ENCODE measurements at regions not wholly inside any gene's neighbourhood (a gene's known extent, or its start where the extent isn't known, plus 50 kb on each side); places are given as distances from the start of the nearest gene placed in this dataset.

DNA sequence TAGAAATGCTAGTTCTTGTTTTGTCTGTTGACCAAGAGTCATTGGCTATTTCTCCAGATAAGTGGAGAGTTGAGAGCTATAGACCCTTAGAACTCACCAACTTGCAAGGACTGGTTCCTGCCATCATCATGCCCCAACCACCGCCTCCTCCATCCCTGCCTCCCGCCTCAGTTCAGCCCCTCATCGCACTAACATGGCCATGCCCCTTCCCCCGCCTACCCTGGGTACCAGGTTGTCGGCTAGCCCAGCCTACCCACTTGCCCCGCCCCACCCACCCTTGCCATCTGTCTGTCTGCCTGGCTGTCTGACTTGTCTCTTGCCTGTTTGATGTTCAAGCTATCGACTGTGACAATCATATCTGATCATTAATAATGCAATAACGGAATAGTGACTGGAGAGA, 154.1 kb downstream of the TRIM29 start:
- peaks cover 80% of the 10 kb centered on the region for H3K27me3 Mint-ChIP-seq (ENCODE audit: low read depth, unreplicated experiment)
- no peak overlapping the region for H2AFZ ChIP-seq (ENCODE audit: low read depth, low read length)
- no peaks in the 10 kb centered on the region for H3K36me3 ChIP-seq (ENCODE audit: insufficient read depth, low read length)
- TF ChIP-seq EZH2 (IDR thresholded peaks at IDR 0.05; ENCODE audit: insufficient read depth, low read length): no peak
- no peak for TF ChIP-seq CTCF (IDR thresholded peaks at IDR 0.05; ENCODE audit: insufficient read depth, low read depth, low read length)
- H3K9ac ChIP-seq (ENCODE audit: low read length): no peak overlapping the region
- H3K9me3 ChIP-seq (ENCODE audit: insufficient read depth, low read depth, low read length): no peaks in the 10 kb centered on the region
- H3K27me3 ChIP-seq (ENCODE audit: insufficient read depth, low read length): peaks cover 26% of the 10 kb centered on the region
- no peaks in the 10 kb centered on the region for H4K20me1 ChIP-seq (ENCODE audit: insufficient read depth, low read length)
- no peak overlapping the region for H3K4me2 ChIP-seq (ENCODE audit: low read length)
- no peaks in the 10 kb centered on the region for H3K4me1 ChIP-seq (ENCODE audit: insufficient read depth, low read length)
- no peak overlapping the region for H3K4me3 ChIP-seq (ENCODE audit: insufficient read depth, low read depth, low read length)
- DNase-seq (ENCODE audit: low read depth) (no peak), FAIRE-seq (no peak)
- H3K27ac ChIP-seq (ENCODE audit: low read depth, low read length): no peak overlapping the region
- H3K79me2 ChIP-seq (ENCODE audit: insufficient read depth, low read length): no peaks in the 10 kb centered on the region
- H3K4me3 Mint-ChIP-seq (ENCODE audit: unreplicated experiment): no peak overlapping the region
- no peaks in the 10 kb centered on the region for H3K9me3 Mint-ChIP-seq (ENCODE audit: unreplicated experiment)
- peaks cover 3% of the 10 kb centered on the region for H3K36me3 Mint-ChIP-seq (ENCODE audit: low read depth, unreplicated experiment)
- H3K4me1 Mint-ChIP-seq (ENCODE audit: low read depth, unreplicated experiment): peaks cover 2% of the 10 kb centered on the region
- H3K27ac Mint-ChIP-seq (ENCODE audit: unreplicated experiment): no peak overlapping the region

- TF ChIP-seq CTCF (IDR thresholded peaks at IDR 0.05; ENCODE audit: insufficient read depth, low read depth, low read length) (no peak), EZH2 (IDR thresholded peaks at IDR 0.05; ENCODE audit: insufficient read depth, low read length) (no peak)
- Histone ChIP-seq H2AFZ (ENCODE audit: low read depth, low read length) (no peak overlapping the region), H3K79me2 (ENCODE audit: insufficient read depth, low read length) (no peaks in the 10 kb centered on the region), H3K27me3 (ENCODE audit: insufficient read depth, low read length) (peaks cover 24% of the 10 kb centered on the region), H3K4me3 (ENCODE audit: insufficient read depth, low read depth, low read length) (no peak overlapping the region), H4K20me1 (ENCODE audit: insufficient read depth, low read length) (no peaks in the 10 kb centered on the region), H3K4me2 (ENCODE audit: low read length) (no peak overlapping the region), H3K4me1 (ENCODE audit: insufficient read depth, low read length) (no peaks in the 10 kb centered on the region), H3K36me3 (ENCODE audit: insufficient read depth, low read length) (no peaks in the 10 kb centered on the region), H3K27ac (ENCODE audit: low read depth, low read length) (no peak overlapping the region), H3K9ac (ENCODE audit: low read length) (no peak overlapping the region), H3K9me3 (ENCODE audit: insufficient read depth, low read depth, low read length) (no peaks in the 10 kb centered on the region)
- FAIRE-seq: no peak
- Mint-ChIP-seq H3K4me3 (ENCODE audit: unreplicated experiment) (no peak overlapping the region), H3K27me3 (ENCODE audit: low read depth, unreplicated experiment) (peaks cover 80% of the 10 kb centered on the region), H3K27ac (ENCODE audit: unreplicated experiment) (no peak overlapping the region), H3K9me3 (ENCODE audit: unreplicated experiment) (no peaks in the 10 kb centered on the region), H3K36me3 (ENCODE audit: low read depth, unreplicated experiment) (peaks cover 3% of the 10 kb centered on the region), H3K4me1 (ENCODE audit: low read depth, unreplicated experiment) (peaks cover 2% of the 10 kb centered on the region)
- DNase-seq (ENCODE audit: low read depth): no peak
Observed at GRCh38 chr11:119983240-119983732, 154.6 kb downstream of the TRIM29 start.

GRCh38 chr11:119982517-119983239, 155.2 kb downstream of the TRIM29 start:
- no peaks in the 10 kb centered on the region for H3K9me3 ChIP-seq (ENCODE audit: insufficient read depth, low read depth, low read length)
- no peak overlapping the region for H3K9ac ChIP-seq (ENCODE audit: low read length)
- H3K79me2 ChIP-seq (ENCODE audit: insufficient read depth, low read length): no peaks in the 10 kb centered on the region
- no peak overlapping the region for H2AFZ ChIP-seq (ENCODE audit: low read depth, low read length)
- H3K4me3 Mint-ChIP-seq (ENCODE audit: unreplicated experiment): no peak overlapping the region
- peaks cover 23% of the 10 kb centered on the region for H3K27me3 ChIP-seq (ENCODE audit: insufficient read depth, low read length)
- peaks cover 79% of the 10 kb centered on the region for H3K27me3 Mint-ChIP-seq (ENCODE audit: low read depth, unreplicated experiment)
- no peaks in the 10 kb centered on the region for H4K20me1 ChIP-seq (ENCODE audit: insufficient read depth, low read length)
- H3K4me2 ChIP-seq (ENCODE audit: low read length): no peak overlapping the region
- DNase-seq (ENCODE audit: low read depth) (no peak), FAIRE-seq (no peak)
- H3K36me3 ChIP-seq (ENCODE audit: insufficient read depth, low read length): no peaks in the 10 kb centered on the region
- TF ChIP-seq CTCF (IDR thresholded peaks at IDR 0.05; ENCODE audit: insufficient read depth, low read depth, low read length) (no peak), EZH2 (IDR thresholded peaks at IDR 0.05; ENCODE audit: insufficient read depth, low read length) (no peak)
- peaks cover 2% of the 10 kb centered on the region for H3K36me3 Mint-ChIP-seq (ENCODE audit: low read depth, unreplicated experiment)
- no peak overlapping the region for H3K27ac Mint-ChIP-seq (ENCODE audit: unreplicated experiment)
- no peak overlapping the region for H3K27ac ChIP-seq (ENCODE audit: low read depth, low read length)
- H3K9me3 Mint-ChIP-seq (ENCODE audit: unreplicated experiment): no peaks in the 10 kb centered on the region
- H3K4me1 ChIP-seq (ENCODE audit: insufficient read depth, low read length): no peaks in the 10 kb centered on the region
- peaks cover 2% of the 10 kb centered on the region for H3K4me1 Mint-ChIP-seq (ENCODE audit: low read depth, unreplicated experiment)
- no peak overlapping the region for H3K4me3 ChIP-seq (ENCODE audit: insufficient read depth, low read depth, low read length)

Measured in astrocyte (in vitro differentiated cells and primary cell).